ENCODE measurements at regions not wholly inside any gene's neighbourhood (a gene's known extent, or its start where the extent isn't known, plus 50 kb on each side); places are given as distances from the start of the nearest gene placed in this dataset.
"Not testable (repeated sequence)": the region's sequence is repeated elsewhere in the genome, so short reads cannot be mapped to it uniquely, and the experiment has no call there.

DNA sequence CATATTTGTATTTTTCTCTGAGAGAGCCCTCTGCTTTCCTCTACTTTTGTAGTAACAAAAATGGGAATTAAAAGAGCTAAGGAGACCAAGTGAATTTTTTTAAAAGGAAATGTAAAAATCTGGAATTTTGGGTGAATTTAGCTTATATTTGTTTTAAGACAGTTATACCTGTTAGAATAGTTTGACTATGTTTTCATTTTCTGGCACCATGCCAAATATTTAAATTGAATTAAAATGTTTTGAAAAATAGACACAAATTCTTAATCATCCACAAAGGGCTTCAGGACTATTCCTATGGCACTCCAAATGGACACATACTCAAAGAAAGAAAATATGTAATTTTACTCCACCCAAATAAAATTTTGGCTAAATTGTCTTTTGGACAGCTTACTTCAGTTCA lies 209.6 kb downstream of the SH3BGRL start:
- no peak for TF ChIP-seq EZH2 (IDR thresholded peaks at IDR 0.05; ENCODE audit: borderline replicate concordance, low read length)
- TF ChIP-seq, protein P1, sequence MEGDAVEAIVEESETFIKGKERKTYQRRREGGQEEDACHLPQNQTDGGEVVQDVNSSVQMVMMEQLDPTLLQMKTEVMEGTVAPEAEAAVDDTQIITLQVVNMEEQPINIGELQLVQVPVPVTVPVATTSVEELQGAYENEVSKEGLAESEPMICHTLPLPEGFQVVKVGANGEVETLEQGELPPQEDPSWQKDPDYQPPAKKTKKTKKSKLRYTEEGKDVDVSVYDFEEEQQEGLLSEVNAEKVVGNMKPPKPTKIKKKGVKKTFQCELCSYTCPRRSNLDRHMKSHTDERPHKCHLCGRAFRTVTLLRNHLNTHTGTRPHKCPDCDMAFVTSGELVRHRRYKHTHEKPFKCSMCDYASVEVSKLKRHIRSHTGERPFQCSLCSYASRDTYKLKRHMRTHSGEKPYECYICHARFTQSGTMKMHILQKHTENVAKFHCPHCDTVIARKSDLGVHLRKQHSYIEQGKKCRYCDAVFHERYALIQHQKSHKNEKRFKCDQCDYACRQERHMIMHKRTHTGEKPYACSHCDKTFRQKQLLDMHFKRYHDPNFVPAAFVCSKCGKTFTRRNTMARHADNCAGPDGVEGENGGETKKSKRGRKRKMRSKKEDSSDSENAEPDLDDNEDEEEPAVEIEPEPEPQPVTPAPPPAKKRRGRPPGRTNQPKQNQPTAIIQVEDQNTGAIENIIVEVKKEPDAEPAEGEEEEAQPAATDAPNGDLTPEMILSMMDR (IDR thresholded peaks at IDR 0.05; ENCODE audit: low read length), result no peak
- Histone ChIP-seq H3K27me3 (ENCODE audit: insufficient read depth, low read length) (no peaks in the 10 kb centered on the region), H3K79me2 (ENCODE audit: insufficient read depth, low read length) (no peaks in the 10 kb centered on the region), H3F3A (ENCODE audit: insufficient read depth, low read length) (no peaks in the 10 kb centered on the region), H3K36me3 (ENCODE audit: insufficient read depth, low read length) (no peaks in the 10 kb centered on the region), H3K9ac (ENCODE audit: low read length) (no peak overlapping the region), H3K4me1 (ENCODE audit: insufficient read depth, low read length, severe bottlenecking) (no peaks in the 10 kb centered on the region), H3K4me3 (ENCODE audit: low read depth, low read length, poor library complexity, severe bottlenecking) (no peak overlapping the region), H3K4me2 (ENCODE audit: low read length) (no peak overlapping the region), H2AFZ (ENCODE audit: low read length) (no peak overlapping the region), H3K27ac (ENCODE audit: low read depth, low read length, poor library complexity, severe bottlenecking) (no peak overlapping the region), H3K9me3 (ENCODE audit: low read length) (no peaks in the 10 kb centered on the region), H4K20me1 (ENCODE audit: insufficient read depth, low read length) (no peaks in the 10 kb centered on the region), H3K9me2 (ENCODE audit: low read depth, low read length) (no peaks in the 10 kb centered on the region)

GRCh38 chrX:81412428-81412827 lies 210.5 kb downstream of the SH3BGRL start:
- H2AFZ ChIP-seq (ENCODE audit: low read length), result no peak overlapping the region
- H3K79me2 ChIP-seq (ENCODE audit: insufficient read depth, low read length), result no peaks in the 10 kb centered on the region
- no peaks in the 10 kb centered on the region for H3K27me3 ChIP-seq (ENCODE audit: insufficient read depth, low read length)
- H3K4me2 ChIP-seq (ENCODE audit: low read length), result no peak overlapping the region
- TF ChIP-seq EZH2 (IDR thresholded peaks at IDR 0.05; ENCODE audit: borderline replicate concordance, low read length), result no peak
- TF ChIP-seq, protein P1 (IDR thresholded peaks at IDR 0.05; ENCODE audit: low read length), result no peak
- H3F3A ChIP-seq (ENCODE audit: insufficient read depth, low read length), result no peaks in the 10 kb centered on the region
- H3K4me1 ChIP-seq (ENCODE audit: insufficient read depth, low read length, severe bottlenecking), result no peaks in the 10 kb centered on the region
- H3K9me2 ChIP-seq (ENCODE audit: low read depth, low read length), result no peaks in the 10 kb centered on the region
- no peak overlapping the region for H3K9ac ChIP-seq (ENCODE audit: low read length)
- H4K20me1 ChIP-seq (ENCODE audit: insufficient read depth, low read length), result no peaks in the 10 kb centered on the region
- H3K36me3 ChIP-seq (ENCODE audit: insufficient read depth, low read length), result no peaks in the 10 kb centered on the region
- no peak overlapping the region for H3K4me3 ChIP-seq (ENCODE audit: low read depth, low read length, poor library complexity, severe bottlenecking)
- H3K27ac ChIP-seq (ENCODE audit: low read depth, low read length, poor library complexity, severe bottlenecking), result no peak overlapping the region
- H3K9me3 ChIP-seq (ENCODE audit: low read length), result no peaks in the 10 kb centered on the region

GRCh38 chrX:81412857-81413256 lies 211.0 kb downstream of the SH3BGRL start:
- not testable (repeated sequence) for H3K4me3 ChIP-seq (ENCODE audit: low read depth, low read length, poor library complexity, severe bottlenecking); H3K4me1 ChIP-seq (ENCODE audit: insufficient read depth, low read length, severe bottlenecking); H3K27ac ChIP-seq (ENCODE audit: low read depth, low read length, poor library complexity, severe bottlenecking); H4K20me1 ChIP-seq (ENCODE audit: insufficient read depth, low read length); H3K9me3 ChIP-seq (ENCODE audit: low read length); H3K79me2 ChIP-seq (ENCODE audit: insufficient read depth, low read length); H3K9me2 ChIP-seq (ENCODE audit: low read depth, low read length); H3K9ac ChIP-seq (ENCODE audit: low read length); H3K4me2 ChIP-seq (ENCODE audit: low read length); H2AFZ ChIP-seq (ENCODE audit: low read length); H3F3A ChIP-seq (ENCODE audit: insufficient read depth, low read length); H3K36me3 ChIP-seq (ENCODE audit: insufficient read depth, low read length); H3K27me3 ChIP-seq (ENCODE audit: insufficient read depth, low read length)

- Histone ChIP-seq H3K79me2 (ENCODE audit: insufficient read depth, low read length) (no peaks in the 10 kb centered on the region), H3K4me1 (ENCODE audit: insufficient read depth, low read length, severe bottlenecking) (no peaks in the 10 kb centered on the region), H3K27me3 (ENCODE audit: insufficient read depth, low read length) (no peaks in the 10 kb centered on the region), H3K9me2 (ENCODE audit: low read depth, low read length) (no peaks in the 10 kb centered on the region), H2AFZ (ENCODE audit: low read length) (no peak overlapping the region), H3K36me3 (ENCODE audit: insufficient read depth, low read length) (no peaks in the 10 kb centered on the region), H3K27ac (ENCODE audit: low read depth, low read length, poor library complexity, severe bottlenecking) (no peak overlapping the region), H4K20me1 (ENCODE audit: insufficient read depth, low read length) (no peaks in the 10 kb centered on the region), H3F3A (ENCODE audit: insufficient read depth, low read length) (no peaks in the 10 kb centered on the region), H3K4me3 (ENCODE audit: low read depth, low read length, poor library complexity, severe bottlenecking) (no peak overlapping the region), H3K4me2 (ENCODE audit: low read length) (no peak overlapping the region), H3K9me3 (ENCODE audit: low read length) (no peaks in the 10 kb centered on the region), H3K9ac (ENCODE audit: low read length) (no peak overlapping the region)
- TF ChIP-seq, protein P1 (IDR thresholded peaks at IDR 0.05; ENCODE audit: low read length), result peak; percentile 18; the same call in 1 of the 2 replicates
- TF ChIP-seq EZH2 (IDR thresholded peaks at IDR 0.05; ENCODE audit: borderline replicate concordance, low read length), result no peak
Observed at GRCh38 chrX:81414630-81415029, 212.7 kb downstream of the SH3BGRL start.
